Activated effector memory CD4-positive, alpha-beta T cell treated with anti-CD3 and anti-CD28 coated beads, Interleukin-2, amount 50 U/mL, for 16 hours (primary cell): ENCODE measurements at regions not wholly inside any gene's neighbourhood (a gene's known extent, or its start where the extent isn't known, plus 50 kb on each side); places are given as distances from the start of the nearest gene placed in this dataset.
A peak's percentile ranks its signal among the peaks of the same experiment; 100 is the strongest.

Experiments used
- DNase-seq: peaks from one replicate; pipeline ENCODE4 v3.0.0-alpha.2; 2020

DNA sequence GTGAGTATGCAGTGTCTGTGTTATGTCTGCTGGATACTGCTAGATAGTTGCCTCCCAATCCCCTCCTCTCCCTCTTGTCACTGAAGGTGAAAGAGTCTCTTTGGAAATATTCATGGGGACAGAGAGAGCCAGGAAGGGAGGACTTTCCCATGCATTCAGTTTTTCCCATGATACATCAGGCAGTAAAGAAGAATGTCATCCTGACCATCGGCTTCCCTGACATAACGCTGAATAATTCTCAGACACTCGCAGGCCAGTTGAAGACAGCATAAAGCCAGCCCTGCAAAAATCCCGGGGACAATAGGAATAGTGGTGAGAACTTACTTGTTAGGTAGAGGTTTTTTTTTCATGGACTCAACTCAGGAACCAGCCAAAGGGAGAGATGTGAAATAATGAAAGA lies 58.1 kb downstream of the KLF4 start:
- no peak for DNase-seq

DNA sequence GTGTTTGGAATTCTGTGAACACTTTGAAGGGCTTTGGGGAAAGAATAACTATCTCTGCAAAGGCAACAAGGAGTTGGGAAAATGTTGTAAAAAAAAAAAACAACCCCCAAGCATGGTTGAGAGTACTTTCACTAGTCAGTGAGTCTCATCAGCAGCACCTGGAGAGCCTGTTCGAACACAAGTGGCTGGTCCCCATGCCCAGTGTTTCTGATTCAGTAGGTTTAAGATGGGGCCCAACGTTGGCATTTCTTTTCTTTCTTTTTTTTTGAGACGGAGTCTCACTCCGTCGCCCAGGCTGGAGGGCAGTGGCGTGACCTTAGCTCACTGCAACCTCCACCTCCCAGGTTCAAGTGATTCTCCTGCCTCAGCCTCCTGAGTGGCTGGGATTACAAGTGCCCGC lies 59.5 kb downstream of the KLF4 start:
- no peak for DNase-seq

DNA sequence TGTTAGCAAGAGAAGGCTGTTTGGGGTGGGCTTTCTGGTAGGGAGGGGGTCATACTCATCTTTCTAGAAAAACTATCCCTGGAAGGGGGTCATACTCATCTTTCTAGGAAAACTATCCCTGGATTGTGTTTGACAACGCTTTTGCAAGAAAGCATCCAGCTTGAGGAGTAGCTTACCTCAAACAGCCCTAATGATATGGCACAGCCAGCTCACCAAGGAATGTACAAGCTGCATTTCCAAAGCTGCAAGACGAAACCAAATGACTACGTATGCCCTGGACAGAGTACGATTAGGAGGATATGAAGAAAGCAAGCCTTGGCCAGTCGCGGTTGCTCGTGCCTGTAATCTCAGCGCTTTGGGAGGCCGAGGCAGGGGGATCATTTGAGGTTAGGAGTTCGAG lies 63.4 kb downstream of the KLF4 start:
- no peak for DNase-seq

DNA sequence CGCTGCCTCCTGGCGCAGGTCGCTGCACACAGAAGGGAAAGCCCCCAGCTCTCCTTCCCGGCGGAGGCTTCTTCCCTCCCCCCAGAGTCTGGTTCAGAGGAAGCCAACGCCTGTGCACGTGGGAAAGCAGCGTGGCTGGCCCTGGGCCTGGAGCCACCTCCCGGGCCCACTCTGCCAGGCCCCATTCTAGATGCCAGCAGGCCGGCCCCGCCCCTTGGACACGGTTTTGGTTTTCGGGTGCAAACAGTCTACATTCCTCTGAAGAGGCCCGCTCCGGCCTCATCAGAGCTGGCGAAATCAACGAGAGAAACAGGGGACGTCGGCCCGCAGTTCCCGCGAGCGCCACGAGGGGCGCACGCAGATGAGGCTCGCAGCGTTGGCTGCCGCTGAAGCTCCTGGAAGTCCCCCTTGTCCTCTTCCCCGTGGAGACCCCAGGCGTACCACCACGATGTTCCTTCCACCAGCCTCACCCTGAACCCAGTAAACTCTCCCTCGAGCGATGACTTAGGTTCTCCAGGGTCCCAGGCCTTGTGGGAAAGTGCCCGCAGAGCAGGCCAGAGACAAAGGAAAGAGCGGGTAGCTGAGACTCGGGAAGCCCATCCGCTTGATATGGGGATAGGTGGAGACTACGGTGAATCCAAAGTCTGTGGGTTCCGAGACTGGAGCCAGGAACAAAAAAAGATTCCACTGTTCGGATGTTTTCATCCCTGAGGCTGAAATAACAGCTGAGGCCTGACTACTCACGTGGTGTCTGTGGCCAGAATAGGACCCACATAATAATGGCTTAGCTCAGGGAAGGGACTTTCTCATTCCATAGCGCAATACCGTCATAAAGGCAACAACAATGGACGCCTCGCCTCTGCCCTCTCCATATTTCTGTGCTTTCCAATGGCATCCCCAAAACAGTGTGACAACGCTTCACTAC lies 64.2 kb downstream of the KLF4 start:
- peak; percentile 78 for DNase-seq

DNA sequence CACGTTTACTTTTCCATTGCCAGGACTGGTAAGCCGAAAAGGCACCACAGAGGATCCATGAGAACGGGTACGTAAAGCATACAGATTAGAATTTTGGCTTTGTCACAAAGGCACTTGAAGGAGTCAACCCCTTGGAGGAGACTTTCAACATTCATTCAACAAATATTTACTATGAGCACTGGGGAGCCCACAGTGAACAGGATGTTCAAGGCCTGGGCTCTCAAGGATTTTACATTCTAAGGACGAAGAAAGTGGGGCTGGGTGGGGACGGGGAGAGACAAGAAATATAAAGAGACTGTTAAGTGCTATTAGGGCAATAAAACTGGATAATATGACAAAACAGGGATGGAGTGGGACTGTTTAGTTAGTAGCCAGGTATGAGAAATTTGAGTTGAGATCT lies 66.0 kb downstream of the KLF4 start:
- DNase-seq = no peak

DNA sequence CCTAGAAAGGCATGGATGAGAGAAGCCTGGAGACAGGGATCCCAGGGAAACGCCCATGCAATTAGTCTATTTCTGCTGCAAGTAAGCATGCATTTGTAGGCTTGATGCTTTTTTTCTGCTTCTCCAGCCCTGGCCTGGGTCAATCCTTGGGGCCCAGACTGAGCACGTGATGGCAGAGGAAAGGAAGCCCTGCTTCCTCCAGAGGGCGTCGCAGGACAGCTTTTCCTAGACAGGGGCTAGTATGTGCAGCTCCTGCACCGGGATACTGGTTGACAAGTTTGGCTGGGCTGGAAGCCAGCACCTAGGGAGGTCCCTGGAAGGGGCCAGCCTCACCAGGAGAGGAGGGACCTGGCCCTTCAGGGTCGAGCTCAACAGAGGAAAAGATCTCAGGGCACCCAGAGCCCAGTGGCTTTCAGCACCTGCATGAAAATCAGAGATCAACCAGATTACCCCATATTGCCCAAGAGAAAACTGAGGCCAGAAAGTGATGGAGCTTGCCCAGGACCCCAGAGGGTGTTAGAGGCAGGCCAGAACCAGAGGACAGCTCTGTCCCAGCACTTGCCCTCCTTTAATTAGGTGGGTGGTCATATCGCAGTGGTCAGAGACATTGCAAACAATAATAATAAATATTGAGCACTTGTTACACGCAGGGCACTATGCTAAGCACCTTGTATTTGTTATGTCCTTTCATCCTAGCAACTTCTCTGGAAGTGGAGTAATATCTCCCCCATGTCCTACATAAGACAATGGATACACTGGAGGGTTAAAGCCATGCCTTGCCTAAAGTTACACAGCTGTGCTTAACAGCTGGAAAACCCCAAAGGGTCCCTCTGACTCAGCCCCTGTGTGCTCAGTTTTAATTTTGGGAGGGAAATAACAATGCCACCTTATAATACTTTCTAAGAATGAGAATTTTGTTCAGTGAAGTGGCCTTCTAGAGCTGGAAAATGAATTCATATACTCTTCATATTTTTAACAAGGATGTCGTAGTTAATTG lies 67.1 kb downstream of the KLF4 start:
- DNase-seq = no peak

DNA sequence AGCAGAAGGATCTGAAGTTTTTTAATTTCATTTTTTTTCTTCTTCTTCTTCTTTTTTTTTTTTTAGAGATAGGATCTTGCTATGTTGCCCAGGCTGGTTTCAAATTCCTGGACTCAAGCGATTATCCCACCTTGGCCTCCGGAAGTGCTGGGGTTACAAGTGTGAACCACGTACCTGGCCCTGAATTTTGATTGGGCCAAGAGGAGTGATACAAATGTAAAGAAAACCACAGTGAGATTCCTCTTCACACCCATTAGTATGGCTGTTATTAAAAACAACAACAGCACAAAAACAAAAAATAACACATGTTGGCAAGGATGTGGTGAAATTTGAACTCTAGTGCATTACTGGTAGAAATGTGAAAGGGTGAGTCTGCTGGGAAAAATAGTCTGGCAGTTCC lies 79.1 kb downstream of the KLF4 start:
- no peak for DNase-seq

DNA sequence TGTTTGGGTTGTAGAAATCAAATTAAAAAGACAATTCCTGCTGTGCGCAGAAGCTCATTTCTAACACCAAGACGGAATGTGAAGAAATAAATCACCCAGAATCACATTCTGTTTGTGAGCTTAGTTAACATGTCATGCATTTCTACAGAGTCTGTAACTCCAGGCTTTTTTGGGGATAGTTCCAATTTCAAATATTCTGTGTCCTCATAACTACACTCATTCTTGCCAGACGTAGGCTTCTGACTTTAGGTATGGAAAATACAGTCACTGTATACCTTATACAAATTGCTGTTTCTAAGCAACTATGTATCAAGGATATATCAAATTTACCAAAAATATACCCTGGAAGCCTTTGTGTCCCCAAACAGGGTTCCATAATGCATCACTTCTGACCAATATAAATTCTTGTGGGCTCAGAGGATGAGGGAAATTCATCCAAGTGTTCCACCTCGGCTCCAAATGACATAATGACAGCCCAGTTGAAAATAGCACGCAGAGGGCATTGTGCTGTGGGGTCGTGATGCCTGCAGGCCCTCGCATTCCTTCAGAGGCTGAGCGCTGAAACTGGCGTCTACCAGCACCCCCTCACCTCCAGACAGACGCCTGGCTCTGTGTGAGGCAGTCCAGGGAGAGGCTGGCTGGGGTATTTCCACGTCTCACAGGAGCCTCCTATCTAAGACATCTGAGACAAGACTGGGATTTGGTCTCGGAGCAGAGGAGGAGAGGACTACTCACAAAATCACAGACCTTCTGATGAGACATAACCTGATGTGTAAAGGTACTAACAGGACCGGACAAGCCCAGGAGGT lies 79.8 kb downstream of the KLF4 start:
- DNase-seq = no peak

DNA sequence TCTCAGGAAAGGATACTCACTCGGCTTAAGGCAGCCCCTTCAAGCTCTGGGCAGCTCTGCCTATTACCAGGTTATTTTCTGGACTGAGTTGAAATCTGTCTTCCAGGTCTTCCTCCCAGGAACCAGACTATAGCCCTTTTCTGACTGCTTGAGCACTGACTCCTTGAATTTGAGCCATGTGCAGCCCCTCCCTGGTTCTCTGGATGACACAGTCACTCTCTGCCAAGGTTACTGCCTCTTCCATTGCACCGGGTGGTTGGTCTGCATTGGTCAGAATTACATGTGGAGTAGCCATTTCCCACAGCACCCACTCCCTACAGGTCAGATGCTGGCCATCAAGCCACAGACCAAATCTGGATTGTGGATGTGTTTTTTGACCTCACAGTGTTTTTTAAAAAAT lies 81.9 kb downstream of the KLF4 start:
- no peak for DNase-seq

DNA sequence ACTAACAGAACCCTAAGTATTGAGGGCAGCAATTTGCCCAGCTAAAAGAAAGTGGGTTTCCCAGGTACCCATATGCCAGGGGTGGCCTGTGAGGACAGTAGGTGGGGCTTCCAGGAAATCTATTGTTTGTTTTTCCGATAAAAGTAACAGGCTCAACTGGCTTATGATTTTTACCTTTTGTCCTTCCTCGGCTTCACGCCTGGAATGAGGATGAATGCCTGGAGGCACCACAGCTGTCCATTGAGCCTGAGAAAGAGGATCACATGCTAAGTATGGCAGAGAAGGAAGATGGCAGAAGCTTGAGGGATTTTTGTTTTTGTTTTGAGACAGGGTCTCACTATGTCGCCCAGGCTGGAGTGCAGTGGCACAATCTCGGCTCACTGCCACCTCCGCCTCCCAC lies 84.1 kb downstream of the KLF4 start:
- no peak for DNase-seq

DNA sequence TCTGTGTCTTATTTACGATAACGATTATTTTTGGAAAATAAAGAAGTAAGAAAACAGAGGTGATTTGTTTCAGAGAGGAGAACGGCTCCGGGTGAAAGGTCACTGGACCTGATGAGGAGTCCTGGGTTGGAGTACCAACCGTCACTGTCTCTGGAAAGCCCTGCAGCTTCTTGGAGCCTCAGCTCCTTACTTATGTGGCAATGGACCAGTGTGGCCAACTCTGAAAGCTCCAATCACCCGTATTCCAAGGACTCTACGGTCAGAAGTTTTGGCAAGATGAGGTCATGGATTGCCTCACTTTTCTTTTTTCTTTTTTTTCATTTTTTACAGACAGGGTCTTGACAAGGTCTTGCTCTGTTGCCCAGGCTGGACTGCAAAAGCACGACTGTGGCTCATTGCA lies 84.8 kb downstream of the KLF4 start:
- DNase-seq = no peak

DNA sequence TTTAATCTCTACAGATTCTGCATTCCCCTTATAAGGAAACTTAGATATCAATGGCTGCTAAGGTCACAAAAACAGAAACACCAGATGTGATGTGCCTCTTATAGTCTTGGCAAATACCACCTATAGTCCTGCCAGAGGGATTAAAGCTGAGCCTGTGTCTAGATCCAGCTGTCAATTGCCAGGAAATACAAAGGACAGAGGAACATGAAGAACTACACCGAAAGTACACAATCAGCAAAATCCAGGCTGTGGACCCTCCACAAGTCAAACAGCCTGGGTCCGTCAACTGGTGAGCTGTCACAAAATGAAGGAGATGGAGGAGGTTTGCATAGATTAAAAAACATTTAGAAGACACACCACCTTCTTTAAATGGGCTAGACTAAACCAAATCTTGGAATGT lies 85.4 kb downstream of the KLF4 start:
- DNase-seq = no peak

DNA sequence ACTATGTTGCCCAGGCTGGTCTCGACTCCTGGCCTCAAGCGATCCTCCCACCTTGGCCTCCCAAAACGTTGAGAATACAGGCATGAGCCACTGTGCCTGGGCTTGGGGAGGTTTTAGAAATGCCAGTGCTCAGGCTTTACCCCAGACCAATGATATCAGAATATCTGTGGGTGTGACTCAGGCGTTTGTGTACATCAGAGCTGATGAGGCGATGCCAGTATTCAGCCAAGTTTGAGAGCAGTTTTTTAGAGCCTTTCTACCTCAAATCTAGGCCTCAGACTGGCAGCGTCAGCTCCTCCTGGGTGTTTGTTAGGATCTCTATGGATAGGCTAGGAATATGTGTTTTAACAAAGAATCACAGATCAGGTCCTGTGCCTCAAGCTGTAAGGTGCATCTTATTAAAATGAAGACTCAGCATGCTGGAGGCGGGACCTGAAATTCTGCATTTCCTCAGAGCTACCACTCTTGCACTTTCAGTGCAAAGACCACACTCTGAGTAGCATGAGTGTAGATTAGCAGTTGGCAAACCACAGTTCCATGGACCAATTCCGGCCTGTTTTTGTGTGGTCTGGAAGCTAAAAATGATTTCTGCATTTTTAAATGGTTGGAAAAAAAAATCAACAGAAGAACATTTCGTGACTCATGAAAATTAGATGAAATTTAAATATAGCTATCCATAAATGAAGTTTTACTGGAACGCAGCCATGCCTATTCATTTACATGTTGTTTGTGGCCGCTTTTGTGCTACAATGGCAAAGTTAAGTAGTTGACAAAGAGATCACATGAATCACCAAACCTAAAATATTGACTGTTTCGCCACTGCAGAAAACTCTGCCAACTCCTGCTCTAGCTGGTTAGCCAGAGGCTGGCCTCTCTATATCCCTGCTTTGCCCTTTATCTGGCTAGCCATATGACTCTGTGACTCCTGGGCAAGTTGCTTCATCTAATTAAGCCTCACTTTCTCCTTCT lies 92.2 kb downstream of the KLF4 start:
- no peak for DNase-seq

DNA sequence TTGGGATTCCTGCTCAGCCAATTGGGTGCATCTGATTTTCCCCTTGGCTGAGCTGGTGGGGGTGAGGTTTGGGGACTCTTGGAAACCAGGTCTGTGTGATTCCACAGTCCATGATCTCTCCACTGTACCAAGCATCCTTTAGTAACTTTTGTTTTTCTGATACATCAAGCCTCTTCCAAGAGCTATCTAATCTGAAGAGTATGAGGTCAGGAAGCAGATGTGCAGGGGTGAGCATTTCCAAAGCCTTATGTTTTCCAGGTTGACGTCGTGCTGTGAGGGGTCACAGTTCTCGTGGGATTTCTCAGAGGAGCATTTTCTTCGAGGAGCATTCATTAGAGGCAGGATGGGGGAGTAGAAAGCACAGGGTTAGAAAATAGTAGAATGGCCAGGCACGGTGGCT lies 95.3 kb downstream of the KLF4 start:
- DNase-seq = no peak

DNA sequence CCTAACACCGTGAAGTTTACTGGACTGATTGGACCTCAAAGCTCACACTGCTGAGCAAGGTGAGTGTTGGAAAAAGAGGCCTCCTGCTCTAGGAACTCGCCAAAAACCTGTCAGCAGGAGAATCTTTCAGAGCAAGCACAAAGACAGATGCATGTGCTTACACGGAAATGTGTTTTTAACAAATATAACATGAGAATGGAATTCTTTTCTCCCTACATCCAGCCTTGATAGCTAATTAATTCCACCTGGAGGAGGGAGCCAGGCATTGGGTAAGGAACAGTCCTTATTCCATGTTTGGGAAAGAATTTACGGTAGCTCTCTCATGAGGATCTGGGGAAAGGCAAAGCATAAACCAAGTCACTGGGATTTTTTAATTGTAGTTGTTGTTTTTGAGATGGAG lies 98.8 kb downstream of the KLF4 start:
- no peak for DNase-seq

DNA sequence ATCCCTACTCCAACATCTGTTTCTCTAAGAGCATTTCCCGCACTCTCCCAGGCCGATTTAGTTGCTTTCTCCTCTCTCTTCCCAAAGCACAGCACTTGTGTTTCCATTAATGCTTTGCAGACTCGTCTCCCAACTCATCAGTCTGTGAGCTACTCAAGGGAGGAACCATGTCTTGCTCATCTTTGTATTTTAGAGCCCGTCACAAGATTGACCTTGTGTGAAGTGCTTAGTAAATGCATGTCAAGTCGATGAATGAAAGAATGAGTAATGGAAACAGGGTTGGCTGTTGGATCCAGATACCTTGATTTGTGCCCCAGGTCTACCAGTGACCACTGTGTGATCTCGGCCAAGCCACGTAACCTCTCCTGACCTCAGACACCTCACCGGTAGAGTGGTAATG lies 99.3 kb downstream of the KLF4 start:
- no peak for DNase-seq

DNA sequence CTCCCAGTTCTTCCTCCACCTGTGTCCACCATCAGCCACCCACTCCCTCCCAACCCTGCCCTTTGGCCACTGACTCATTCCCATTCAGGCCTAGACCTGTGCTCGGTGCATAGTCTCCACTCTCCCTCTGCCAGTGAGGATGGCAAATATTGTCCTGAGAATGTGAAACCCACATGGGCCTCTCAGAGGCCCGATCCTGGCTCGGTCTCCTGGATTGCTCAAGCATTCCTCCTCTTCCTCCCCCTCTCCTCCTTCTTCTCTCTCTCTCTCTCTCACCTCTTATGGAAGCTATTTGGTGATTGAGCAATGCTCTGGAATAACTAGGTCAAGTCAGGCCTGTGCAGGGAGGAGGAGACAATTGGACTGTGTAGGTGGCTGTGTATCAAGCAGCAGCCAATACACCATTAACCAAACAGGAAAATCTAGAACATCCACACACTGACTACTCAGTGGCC lies 99.9 kb downstream of the KLF4 start:
- DNase-seq = no peak

DNA sequence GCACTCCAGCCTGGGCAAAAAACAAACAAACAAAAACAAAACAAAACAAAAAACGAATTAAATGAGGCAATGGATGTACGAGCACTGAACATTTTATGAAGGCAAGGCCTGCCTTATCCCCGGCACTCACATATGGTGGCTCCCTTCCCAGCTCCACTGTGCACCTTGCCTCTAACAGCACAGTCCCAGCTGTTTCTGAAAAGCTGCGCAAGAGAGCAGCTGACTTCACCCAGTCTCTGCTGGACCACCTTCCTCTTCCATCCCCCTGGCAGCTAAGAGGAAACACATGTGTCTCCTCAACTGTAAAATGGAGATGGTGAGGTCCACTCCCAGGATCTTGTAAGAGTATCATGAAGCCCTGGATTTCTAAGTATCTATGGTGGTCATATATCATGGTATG lies 100.7 kb downstream of the KLF4 start:
- DNase-seq = no peak

DNA sequence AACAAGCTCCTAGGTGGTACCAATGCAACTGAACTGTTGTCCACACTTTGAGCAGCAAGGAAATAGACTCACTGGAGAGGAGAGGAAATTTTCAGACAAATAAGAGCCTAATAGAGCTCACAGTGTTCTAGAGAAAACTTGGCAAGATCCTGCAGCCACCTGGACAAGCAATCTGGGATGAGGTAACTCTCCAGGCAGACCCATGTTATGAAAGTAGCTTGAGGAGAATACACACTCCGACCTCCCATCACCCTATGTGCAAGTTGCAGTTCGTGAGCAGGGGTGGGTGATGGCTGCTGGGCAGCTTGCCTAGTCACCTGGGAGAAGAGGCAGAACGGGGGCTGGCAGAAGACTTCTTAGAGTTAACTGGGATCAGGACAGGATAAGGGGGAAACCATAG lies 102.2 kb downstream of the KLF4 start:
- DNase-seq = no peak

DNA sequence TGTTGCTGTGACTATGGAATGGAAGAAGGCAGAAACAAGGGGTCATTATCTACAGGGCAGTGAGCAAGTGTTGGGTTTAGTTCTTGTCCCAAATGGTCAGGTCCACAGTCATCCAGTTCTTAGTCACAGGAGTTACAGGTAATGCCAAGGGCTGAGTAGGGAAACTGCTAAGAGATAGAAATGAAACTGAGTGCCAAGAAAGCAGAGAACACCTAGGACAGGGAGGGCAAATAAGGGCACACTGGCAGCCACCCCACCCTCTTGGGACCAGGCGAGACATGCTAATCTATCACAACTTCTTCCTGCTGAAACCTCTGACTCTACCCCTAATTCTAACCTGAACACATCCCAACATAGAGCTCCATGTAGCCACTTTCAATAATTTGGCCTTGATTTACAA lies 103.2 kb downstream of the KLF4 start:
- no peak for DNase-seq
